Transverse colon (tissue), 4 donors: ENCODE measurements at regions not wholly inside any gene's neighbourhood (a gene's known extent, or its start where the extent isn't known, plus 50 kb on each side); places are given as distances from the start of the nearest gene placed in this dataset.

Source experiments
- CTCF ChIP-seq, 5 experiments: fragments of 200-600 bp in 3 of 5; fragments of 450-650 bp in 2 of 5; sonication (generic) in 3 of 5; IDR thresholded peaks; 1 replicate in 2 of 5; 2 replicates in 3 of 5; pipeline ENCODE4 v1.5.1; 2016 to 2017; ENCODE audit warnings: antibody characterized with exemption in 5 of 5, inconsistent platforms in 3 of 5, mild to moderate bottlenecking in 2 of 5, moderate library complexity in 1 of 5
- POLR2A ChIP-seq: fragments of 450-650 bp; IDR thresholded peaks from one replicate; pipeline ENCODE4 v1.6.1; 2016; ENCODE audit warnings: antibody characterized with exemption, mild to moderate bottlenecking, moderate library complexity
- POLR2AphosphoS5 ChIP-seq, 3 donors: sonication (generic); formaldehyde crosslinking; IDR thresholded peaks; one replicate each; pipeline ENCODE4 v1.6.1; 2016; ENCODE audit warnings: antibody characterized with exemption in 3 of 3

DNA sequence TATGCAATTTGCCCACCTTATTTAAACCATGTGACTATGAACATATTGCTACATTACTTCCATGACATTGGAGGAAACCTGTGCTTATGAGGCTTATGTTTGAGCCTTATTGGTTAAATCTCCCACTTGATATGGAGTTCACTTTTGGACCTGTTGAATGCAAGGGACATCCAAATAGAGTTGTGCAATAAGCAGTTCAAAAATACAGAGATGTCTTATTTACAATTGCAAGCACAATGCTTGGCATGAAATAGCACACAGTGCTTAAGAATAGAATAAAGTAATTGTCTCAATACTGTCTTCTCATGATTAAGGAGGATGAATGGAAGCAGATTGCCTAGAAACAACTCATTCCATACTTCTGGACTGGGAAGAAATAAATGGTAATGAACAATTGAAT lies 793.5 kb downstream of the METTL4 start:
- TF ChIP-seq POLR2A: no peak
- no peak for TF ChIP-seq CTCF (IDR thresholded peaks at IDR 0.05)
- no peak for TF ChIP-seq POLR2AphosphoS5 (IDR thresholded peaks at IDR 0.05)
